ENCODE measurements at regions not wholly inside any gene's neighbourhood (a gene's known extent, or its start where the extent isn't known, plus 50 kb on each side); places are given as distances from the start of the nearest gene placed in this dataset.

DNA sequence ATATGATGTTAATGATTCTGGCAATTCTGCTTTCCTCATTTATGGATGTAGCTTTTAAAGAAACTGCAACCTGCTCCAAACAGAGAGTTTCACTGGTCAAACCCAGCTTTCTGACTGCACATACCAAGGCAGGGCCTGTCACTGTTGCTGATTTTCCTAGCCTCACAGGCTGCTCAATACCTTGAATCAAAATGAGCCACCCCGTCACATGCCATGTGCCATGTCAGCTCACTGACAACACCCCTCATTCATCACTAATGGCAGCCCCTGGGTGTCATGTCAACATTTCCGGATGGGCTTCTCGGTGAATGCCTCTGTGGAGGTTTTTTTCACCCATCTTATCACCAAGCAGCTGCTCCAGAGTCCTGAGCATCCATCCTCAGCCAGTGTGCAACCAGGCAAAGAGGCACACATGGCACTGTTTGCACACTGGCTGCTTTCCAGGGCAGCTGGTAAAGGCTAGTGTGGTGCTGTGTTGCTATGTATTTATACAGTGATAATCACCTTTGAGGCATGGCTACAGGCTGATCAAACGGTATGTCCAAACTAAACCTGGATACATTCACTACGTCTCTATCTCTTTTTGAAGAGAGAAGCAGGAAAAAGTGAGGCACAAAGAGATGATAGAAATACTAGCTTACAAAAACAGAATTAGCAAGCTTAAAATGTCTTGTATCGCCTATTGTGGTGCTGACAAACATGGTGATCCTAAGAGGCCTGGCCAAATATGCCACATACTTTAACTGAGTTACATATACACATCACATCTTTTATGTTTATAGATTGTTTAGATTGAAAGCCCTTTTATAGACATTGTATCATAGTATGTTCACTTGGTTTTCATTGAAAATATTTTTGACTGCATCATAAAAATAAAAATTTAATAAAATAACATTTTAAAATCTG is 94.6 kb upstream of the INPP4B start:
- TF ChIP-seq, protein P1, sequence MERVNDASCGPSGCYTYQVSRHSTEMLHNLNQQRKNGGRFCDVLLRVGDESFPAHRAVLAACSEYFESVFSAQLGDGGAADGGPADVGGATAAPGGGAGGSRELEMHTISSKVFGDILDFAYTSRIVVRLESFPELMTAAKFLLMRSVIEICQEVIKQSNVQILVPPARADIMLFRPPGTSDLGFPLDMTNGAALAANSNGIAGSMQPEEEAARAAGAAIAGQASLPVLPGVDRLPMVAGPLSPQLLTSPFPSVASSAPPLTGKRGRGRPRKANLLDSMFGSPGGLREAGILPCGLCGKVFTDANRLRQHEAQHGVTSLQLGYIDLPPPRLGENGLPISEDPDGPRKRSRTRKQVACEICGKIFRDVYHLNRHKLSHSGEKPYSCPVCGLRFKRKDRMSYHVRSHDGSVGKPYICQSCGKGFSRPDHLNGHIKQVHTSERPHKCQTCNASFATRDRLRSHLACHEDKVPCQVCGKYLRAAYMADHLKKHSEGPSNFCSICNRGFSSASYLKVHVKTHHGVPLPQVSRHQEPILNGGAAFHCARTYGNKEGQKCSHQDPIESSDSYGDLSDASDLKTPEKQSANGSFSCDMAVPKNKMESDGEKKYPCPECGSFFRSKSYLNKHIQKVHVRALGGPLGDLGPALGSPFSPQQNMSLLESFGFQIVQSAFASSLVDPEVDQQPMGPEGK (CRISPR knock-in tag; IDR thresholded peaks at IDR 0.05; ENCODE audit: borderline replicate concordance) = no peak
- no peak for TF ChIP-seq ZFP30 (CRISPR knock-in tag; IDR thresholded peaks at IDR 0.05)
- no peak for TF ChIP-seq ZC3H10 (CRISPR knock-in tag; IDR thresholded peaks at IDR 0.05)
- TF ChIP-seq OSR1 (CRISPR knock-in tag; IDR thresholded peaks at IDR 0.05) = no peak
- TF ChIP-seq ARNTL (CRISPR knock-in tag; IDR thresholded peaks at IDR 0.05; ENCODE audit: borderline replicate concordance, low read depth) = no peak
- TF ChIP-seq PPARA (CRISPR knock-in tag; IDR thresholded peaks at IDR 0.05; ENCODE audit: borderline replicate concordance) = no peak
- TF ChIP-seq ZFP3 (CRISPR knock-in tag; IDR thresholded peaks at IDR 0.05) = no peak
- TF ChIP-seq ISL1 (CRISPR knock-in tag; IDR thresholded peaks at IDR 0.05) = no peak
- TF ChIP-seq, protein P2, sequence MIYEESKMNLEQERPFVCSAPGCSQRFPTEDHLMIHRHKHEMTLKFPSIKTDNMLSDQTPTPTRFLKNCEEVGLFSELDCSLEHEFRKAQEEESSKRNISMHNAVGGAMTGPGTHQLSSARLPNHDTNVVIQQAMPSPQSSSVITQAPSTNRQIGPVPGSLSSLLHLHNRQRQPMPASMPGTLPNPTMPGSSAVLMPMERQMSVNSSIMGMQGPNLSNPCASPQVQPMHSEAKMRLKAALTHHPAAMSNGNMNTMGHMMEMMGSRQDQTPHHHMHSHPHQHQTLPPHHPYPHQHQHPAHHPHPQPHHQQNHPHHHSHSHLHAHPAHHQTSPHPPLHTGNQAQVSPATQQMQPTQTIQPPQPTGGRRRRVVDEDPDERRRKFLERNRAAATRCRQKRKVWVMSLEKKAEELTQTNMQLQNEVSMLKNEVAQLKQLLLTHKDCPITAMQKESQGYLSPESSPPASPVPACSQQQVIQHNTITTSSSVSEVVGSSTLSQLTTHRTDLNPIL (CRISPR knock-in tag; IDR thresholded peaks at IDR 0.05; ENCODE audit: low read depth) = no peak
- no peak for TF ChIP-seq CSDC2 (CRISPR knock-in tag; IDR thresholded peaks at IDR 0.05)

Data from SK-N-SH treated with all-trans-retinoic acid at 6 μM for 48 hours (cell line).